Spleen (tissue), 11 donors: ENCODE measurements at regions not wholly inside any gene's neighbourhood (a gene's known extent, or its start where the extent isn't known, plus 50 kb on each side); places are given as distances from the start of the nearest gene placed in this dataset.

ENCODE experiments used
- DNase-seq: peaks from one replicate; pipeline ENCODE4 v3.0.0-alpha.2; 2020
- H3K27ac ChIP-seq, 8 donors: fragments of 200-600 bp; sonication (generic) in 7 of 8; 1 replicate in 4 of 8; 2 replicates in 4 of 8; pipeline versions ENCODE4 v1.5.0 to v1.8.0; 2016 to 2021; ENCODE audit warnings: inconsistent platforms in 4 of 8, mild to moderate bottlenecking in 4 of 8, moderate library complexity in 1 of 8
- H3K27me3 ChIP-seq, 7 donors: fragments of 200-600 bp; sonication (generic) in 6 of 7; replicated peaks in 1 of 7; 1 replicate in 4 of 7; 2 replicates in 3 of 7; pipeline versions ENCODE4 v1.5.0 to v1.8.0; 2016 to 2021; ENCODE audit warnings: inconsistent platforms in 3 of 7, mild to moderate bottlenecking in 1 of 7
- H3K36me3 ChIP-seq, 6 donors: fragments of 200-600 bp; sonication (generic) in 5 of 6; 1 replicate in 4 of 6; 2 replicates in 2 of 6; pipeline versions ENCODE4 v1.5.0 to v1.8.0; 2016 to 2021; ENCODE audit warnings: inconsistent platforms in 2 of 6
- H3K4me1 ChIP-seq, 6 donors: fragments of 200-600 bp; sonication (generic) in 5 of 6; 1 replicate in 3 of 6; 2 replicates in 3 of 6; pipeline versions ENCODE4 v1.5.0 to v1.8.0; 2016 to 2021; ENCODE audit warnings: inconsistent platforms in 3 of 6
- H3K4me3 ChIP-seq, 8 donors: fragments of 200-600 bp; sonication (generic) in 7 of 8; 1 replicate in 4 of 8; 2 replicates in 4 of 8; pipeline versions ENCODE4 v1.5.0 to v1.8.0; 2016 to 2021; ENCODE audit warnings: inconsistent platforms in 4 of 8, mild to moderate bottlenecking in 4 of 8, moderate library complexity in 2 of 8
- H3K9me3 ChIP-seq, 8 donors: fragments of 200-600 bp; sonication (generic) in 7 of 8; 1 replicate in 4 of 8; 2 replicates in 4 of 8; pipeline versions ENCODE4 v1.5.0 to v1.8.0; 2016 to 2021; ENCODE audit warnings: inconsistent platforms in 4 of 8
- POLR2A ChIP-seq, 3 donors: fragments of 450-650 bp; IDR thresholded peaks; one replicate each; pipeline ENCODE4 v1.5.1; 2017; ENCODE audit warnings: antibody characterized with exemption in 3 of 3, mild to moderate bottlenecking in 1 of 3
- POLR2AphosphoS5 ChIP-seq, 3 donors: sonication (generic); formaldehyde crosslinking; IDR thresholded peaks; one replicate each; pipeline ENCODE4 v1.5.1; 2017; ENCODE audit warnings: antibody characterized with exemption in 3 of 3
- WGBS, 5 donors: extraction: QIAGEN DNeasy Blood & Tissue Kit in 3 of 5; methylation state at CpG; one replicate each; pipeline versions ENCODE4 v1.1.5 to v1.1.7; 2013 to 2018; 5-methylcytosine and 5-hydroxymethylcytosine counted together
- intact Hi-C: fragments of 100-400 bp; cut with DNase I; formaldehyde crosslinking; loops from one replicate; pipeline ENCODE4 v1.15.0; 2023; ENCODE audit warnings: low total_unique reads
- TF ChIP-seq, protein P1 (sequence below), 11 experiments: fragments of 200-600 bp in 7 of 11; fragments of 450-650 bp in 4 of 11; sonication (generic) in 4 of 11; IDR thresholded peaks in 8 of 11; conservative IDR thresholded peaks in 3 of 11; 1 replicate in 7 of 11; 2 replicates in 4 of 11; pipeline versions ENCODE4 v1.4.0 to v1.8.0; 2016 to 2021; ENCODE audit warnings: antibody characterized with exemption in 11 of 11, inconsistent platforms in 4 of 11, mild to moderate bottlenecking in 1 of 11
- donor health status: healthy with polysubstance abuse.
- donor health status: DM: no; HTN: no; CAD: no; lungs with moderate emphysema.
- donor health status: DM: no; HTN: no; CAD: no.
- donor health status: Bipolar disorder and iron deficiency.
- donor health status: healthy.
- donor health status: DM: no; HTN: no; CAD: no.
- donor health status: DM: yes; HTN: yes; CAD: no.

DNA sequence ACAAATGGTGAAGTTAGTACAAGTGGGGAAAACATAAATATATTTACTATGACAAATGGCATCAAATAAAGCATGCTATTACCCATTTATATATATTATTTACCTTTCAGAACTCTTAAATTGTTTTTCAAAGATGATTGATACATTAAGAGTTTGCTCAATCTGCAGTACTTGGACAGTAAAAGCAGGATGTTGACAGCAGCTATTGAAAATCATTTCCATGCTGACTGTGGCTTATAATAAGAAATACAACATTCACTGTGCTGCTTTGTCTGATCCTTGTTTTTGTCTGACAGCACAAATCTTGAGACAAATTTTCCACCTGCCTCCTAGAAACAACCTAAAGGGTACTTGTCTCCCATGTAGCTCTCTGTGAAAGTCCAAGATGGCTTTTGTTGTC, 134.1 kb upstream of the FAT1 start:
- no peaks in the 10 kb centered on the region for H3K9me3 ChIP-seq
- no peak overlapping the region for H3K27ac ChIP-seq
- no peaks in the 10 kb centered on the region for H3K36me3 ChIP-seq
- no peak for TF ChIP-seq POLR2A (IDR thresholded peaks at IDR 0.05)
- TF ChIP-seq POLR2AphosphoS5 (IDR thresholded peaks at IDR 0.05), result no peak
- TF ChIP-seq, protein P1, sequence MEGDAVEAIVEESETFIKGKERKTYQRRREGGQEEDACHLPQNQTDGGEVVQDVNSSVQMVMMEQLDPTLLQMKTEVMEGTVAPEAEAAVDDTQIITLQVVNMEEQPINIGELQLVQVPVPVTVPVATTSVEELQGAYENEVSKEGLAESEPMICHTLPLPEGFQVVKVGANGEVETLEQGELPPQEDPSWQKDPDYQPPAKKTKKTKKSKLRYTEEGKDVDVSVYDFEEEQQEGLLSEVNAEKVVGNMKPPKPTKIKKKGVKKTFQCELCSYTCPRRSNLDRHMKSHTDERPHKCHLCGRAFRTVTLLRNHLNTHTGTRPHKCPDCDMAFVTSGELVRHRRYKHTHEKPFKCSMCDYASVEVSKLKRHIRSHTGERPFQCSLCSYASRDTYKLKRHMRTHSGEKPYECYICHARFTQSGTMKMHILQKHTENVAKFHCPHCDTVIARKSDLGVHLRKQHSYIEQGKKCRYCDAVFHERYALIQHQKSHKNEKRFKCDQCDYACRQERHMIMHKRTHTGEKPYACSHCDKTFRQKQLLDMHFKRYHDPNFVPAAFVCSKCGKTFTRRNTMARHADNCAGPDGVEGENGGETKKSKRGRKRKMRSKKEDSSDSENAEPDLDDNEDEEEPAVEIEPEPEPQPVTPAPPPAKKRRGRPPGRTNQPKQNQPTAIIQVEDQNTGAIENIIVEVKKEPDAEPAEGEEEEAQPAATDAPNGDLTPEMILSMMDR (IDR thresholded peaks at IDR 0.05 in 8 of 11, conservative IDR thresholded peaks at IDR 0.05 in 3 of 11), result no peak
- H3K4me1 ChIP-seq, result no peaks in the 10 kb centered on the region
- intact Hi-C loops, result no loop called here
- H3K27me3 ChIP-seq, result no peaks in the 10 kb centered on the region
- no peak for DNase-seq
- H3K4me3 ChIP-seq, result no peak overlapping the region

DNA sequence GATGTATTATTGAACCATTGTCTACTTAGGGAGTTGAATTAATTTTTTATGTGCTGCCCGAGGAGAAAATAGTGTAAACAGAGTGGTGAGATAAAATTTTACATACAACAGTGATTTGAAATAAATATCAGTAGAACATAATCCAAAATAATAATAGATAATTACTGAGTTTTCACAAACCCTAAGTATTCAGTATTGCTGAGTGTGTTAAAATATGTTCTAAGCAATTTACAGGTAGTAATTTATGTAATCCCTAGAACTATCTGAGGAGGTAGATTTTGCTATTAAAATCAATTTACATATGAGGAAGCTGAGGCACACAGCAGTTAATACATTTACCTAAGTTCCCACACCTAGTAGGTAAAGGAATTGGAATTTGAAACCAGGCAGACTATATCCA, 134.7 kb upstream of the FAT1 start:
- no peak for DNase-seq
- H3K4me3 ChIP-seq, result no peak overlapping the region
- TF ChIP-seq POLR2AphosphoS5 (IDR thresholded peaks at IDR 0.05) (no peak), POLR2A (IDR thresholded peaks at IDR 0.05) (no peak)
- TF ChIP-seq, protein P1 (IDR thresholded peaks at IDR 0.05 in 8 of 11, conservative IDR thresholded peaks at IDR 0.05 in 3 of 11), result no peak
- no peaks in the 10 kb centered on the region for H3K36me3 ChIP-seq
- WGBS, 5 donors, result 47 to 68% (median 56%) methylated on average over 1 of the region's 1 CpG
- intact Hi-C loops, result no loop called here
- no peaks in the 10 kb centered on the region for H3K27me3 ChIP-seq
- no peak overlapping the region for H3K27ac ChIP-seq
- H3K4me1 ChIP-seq, result no peaks in the 10 kb centered on the region
- H3K9me3 ChIP-seq, result no peaks in the 10 kb centered on the region

DNA sequence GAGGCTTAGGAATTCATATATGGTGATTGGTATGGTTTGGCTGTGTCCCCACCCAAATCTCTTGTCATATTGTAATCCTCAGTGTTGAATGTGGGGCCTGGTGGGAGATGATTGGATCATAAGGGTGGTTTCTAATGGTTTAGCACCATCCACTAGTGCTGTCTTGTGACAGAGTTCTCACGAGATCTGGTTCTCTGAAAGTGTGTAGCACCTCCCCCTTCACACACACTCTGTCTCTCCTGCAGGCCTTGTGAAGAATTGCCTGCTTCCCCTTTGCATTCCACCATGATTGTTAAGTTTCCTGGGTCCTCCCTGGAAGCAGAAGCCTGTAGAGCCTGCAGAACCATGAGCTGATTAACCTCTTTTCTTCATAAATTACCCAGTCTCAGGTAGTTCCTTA, 135.8 kb upstream of the FAT1 start:
- DNase-seq, result no peak
- TF ChIP-seq, protein P1 (IDR thresholded peaks at IDR 0.05 in 8 of 11, conservative IDR thresholded peaks at IDR 0.05 in 3 of 11), result no peak
- TF ChIP-seq POLR2AphosphoS5 (IDR thresholded peaks at IDR 0.05) (no peak), POLR2A (IDR thresholded peaks at IDR 0.05) (no peak)
- peaks cover 0 to 6% (median 0%) of the 10 kb centered on the region in 8 donors for H3K9me3 ChIP-seq
- intact Hi-C loops, result no loop called here
- H3K27me3 ChIP-seq, result no peaks in the 10 kb centered on the region
- H3K27ac ChIP-seq, result no peak overlapping the region
- whole genome bisulfite sequencing, 5 donors, result 69 to 95% (median 79%) methylated on average over 1 of the region's 1 CpG
- H3K4me3 ChIP-seq, result no peak overlapping the region
- H3K36me3 ChIP-seq, result no peaks in the 10 kb centered on the region
- no peaks in the 10 kb centered on the region for H3K4me1 ChIP-seq

DNA sequence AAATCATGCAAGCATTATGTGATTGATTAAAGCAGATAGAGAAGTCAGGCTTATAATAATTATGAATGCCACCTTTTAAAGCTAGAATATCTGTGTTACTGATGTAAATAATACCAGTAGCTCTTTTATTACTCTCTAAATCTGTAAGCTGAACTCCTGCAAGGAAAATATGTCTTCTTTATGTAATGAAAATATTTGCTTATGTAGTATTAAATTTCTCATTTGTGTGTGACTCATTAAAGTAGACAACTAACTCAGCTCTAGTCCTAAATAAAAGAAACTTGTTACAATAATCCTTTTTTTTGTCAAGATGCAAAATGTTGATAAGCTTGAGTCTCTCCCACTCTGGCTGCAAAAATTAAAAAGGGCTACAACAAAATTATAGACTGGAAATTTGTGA, 137.7 kb upstream of the FAT1 start:
- Histone ChIP-seq H3K4me1 (no peaks in the 10 kb centered on the region), H3K9me3 (peaks cover 0 to 18% (median 6%) of the 10 kb centered on the region in 8 donors), H3K27me3 (no peaks in the 10 kb centered on the region), H3K36me3 (no peaks in the 10 kb centered on the region), H3K4me3 (no peak overlapping the region), H3K27ac (no peak overlapping the region)
- intact Hi-C loops, result no loop called here
- no peak for DNase-seq
- TF ChIP-seq POLR2AphosphoS5 (IDR thresholded peaks at IDR 0.05), result no peak
- TF ChIP-seq, protein P1 (IDR thresholded peaks at IDR 0.05 in 8 of 11, conservative IDR thresholded peaks at IDR 0.05 in 3 of 11), result no peak
- no peak for TF ChIP-seq POLR2A (IDR thresholded peaks at IDR 0.05)
